ENCODE measurements at regions not wholly inside any gene's neighbourhood (a gene's known extent, or its start where the extent isn't known, plus 50 kb on each side); places are given as distances from the start of the nearest gene placed in this dataset.

DNA sequence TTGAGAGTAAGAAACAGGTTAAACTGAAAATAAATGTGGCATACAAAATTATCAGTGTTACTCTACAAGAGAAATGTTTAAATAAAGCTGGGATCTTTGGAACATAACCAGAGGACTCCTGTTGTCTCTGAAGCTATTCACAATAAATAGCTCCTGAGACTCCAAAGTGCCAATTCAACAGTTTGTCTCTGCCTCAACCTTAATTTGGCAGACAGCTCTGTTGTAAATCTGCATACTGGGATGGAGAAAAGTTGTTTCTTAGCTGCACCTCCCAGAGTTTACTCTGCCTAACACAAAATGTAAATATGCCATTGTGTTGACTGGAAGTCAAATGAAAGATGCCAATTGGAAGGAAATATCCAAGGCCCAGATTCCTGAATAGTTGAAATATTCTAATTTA, 238.5 kb upstream of the EPHA4 start:
- TF ChIP-seq, protein P1, sequence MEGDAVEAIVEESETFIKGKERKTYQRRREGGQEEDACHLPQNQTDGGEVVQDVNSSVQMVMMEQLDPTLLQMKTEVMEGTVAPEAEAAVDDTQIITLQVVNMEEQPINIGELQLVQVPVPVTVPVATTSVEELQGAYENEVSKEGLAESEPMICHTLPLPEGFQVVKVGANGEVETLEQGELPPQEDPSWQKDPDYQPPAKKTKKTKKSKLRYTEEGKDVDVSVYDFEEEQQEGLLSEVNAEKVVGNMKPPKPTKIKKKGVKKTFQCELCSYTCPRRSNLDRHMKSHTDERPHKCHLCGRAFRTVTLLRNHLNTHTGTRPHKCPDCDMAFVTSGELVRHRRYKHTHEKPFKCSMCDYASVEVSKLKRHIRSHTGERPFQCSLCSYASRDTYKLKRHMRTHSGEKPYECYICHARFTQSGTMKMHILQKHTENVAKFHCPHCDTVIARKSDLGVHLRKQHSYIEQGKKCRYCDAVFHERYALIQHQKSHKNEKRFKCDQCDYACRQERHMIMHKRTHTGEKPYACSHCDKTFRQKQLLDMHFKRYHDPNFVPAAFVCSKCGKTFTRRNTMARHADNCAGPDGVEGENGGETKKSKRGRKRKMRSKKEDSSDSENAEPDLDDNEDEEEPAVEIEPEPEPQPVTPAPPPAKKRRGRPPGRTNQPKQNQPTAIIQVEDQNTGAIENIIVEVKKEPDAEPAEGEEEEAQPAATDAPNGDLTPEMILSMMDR (IDR thresholded peaks at IDR 0.05; ENCODE audit: poor library complexity), result no peak
- no peak for TF ChIP-seq EZH2phosphoT487 (IDR thresholded peaks at IDR 0.05; ENCODE audit: low read depth, severe bottlenecking, unreplicated experiment)
